ENCODE measurements at regions not wholly inside any gene's neighbourhood (a gene's known extent, or its start where the extent isn't known, plus 50 kb on each side); places are given as distances from the start of the nearest gene placed in this dataset.

- TF ChIP-seq CTCF (optimal IDR thresholded peaks at IDR 0.05 in 1 of 3, IDR thresholded peaks at IDR 0.05 in 1 of 3, conservative IDR thresholded peaks at IDR 0.05 in 1 of 3; ENCODE audit: extremely low read depth in 1 of 3, insufficient read depth in 2 of 3, low read length in 3 of 3) (no peak), EZH2 (IDR thresholded peaks at IDR 0.05; ENCODE audit: low read length) (no peak)
Measured at GRCh38 chr10:20355915-20356314, 539.7 kb downstream of the PLXDC2 start.

All from keratinocyte (primary cell).